ENCODE measurements at regions not wholly inside any gene's neighbourhood (a gene's known extent, or its start where the extent isn't known, plus 50 kb on each side); places are given as distances from the start of the nearest gene placed in this dataset.

- TF ChIP-seq CTCF (conservative IDR thresholded peaks at IDR 0.05) = no peak
- TF ChIP-seq ZFX (IDR thresholded peaks at IDR 0.05) = no peak
Observed at GRCh38 chr20:50371878-50372769, 138.1 kb upstream of the PTPN1 start.
